ENCODE measurements at regions not wholly inside any gene's neighbourhood (a gene's known extent, or its start where the extent isn't known, plus 50 kb on each side); places are given as distances from the start of the nearest gene placed in this dataset.

DNA sequence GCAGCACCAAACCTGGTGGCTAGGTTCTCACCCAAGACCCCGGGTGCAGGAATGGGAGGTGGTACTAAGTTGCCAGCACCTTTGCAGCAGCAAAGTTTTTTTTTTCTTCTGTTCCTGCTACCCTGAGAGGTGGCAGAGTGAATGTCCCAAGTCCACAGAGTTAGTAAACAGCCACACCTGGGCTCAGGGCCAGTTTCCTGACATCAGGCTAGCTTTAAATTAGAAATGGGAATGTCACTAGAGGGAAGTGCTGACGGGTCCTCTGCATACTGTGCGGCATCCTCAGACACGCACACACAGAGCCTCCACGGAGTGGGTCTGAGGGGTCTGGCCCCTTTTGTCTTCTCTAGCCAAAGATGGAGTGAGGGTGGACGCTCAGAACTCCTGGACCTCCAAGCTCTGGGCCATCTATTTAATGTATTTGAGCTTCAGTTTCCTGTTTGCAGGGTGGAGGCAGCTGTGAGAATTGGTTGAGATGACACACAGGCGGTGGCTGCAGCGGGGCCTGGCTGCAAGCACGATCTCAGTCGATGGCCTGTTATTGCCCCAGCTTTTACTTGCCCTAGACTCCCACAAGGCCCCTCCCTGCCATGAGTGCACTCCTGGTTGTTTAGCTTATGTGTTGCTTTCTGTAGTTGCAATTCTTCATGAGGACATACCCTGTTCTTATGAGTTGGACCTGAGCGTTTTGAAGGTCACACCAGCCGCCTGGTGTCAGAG is 751.4 kb upstream of the HS6ST1 start:
- no peak for DNase-seq (ENCODE audit: low spot score in 2 of 2)

DNA sequence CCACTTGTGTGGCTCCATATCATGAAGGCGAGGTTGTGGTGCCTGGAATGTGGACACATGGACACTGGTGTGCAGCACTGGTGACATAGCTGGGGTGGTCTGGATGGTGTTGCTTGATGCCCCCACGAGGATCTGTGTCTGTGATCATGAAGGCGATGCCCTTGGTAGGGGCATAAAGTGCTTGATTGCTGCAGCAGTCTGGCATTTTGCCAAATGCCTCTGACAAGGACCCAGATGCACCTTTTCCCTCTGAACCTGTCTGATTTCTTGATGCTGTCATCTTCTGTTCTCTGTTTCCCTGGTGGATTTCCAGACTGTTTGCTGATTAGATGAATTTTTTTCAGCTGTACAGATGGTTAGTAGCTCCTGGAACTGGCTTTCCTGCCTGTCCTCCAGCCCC is 752.0 kb upstream of the HS6ST1 start:
- intact Hi-C loops (cut with DNase I; ENCODE audit: low total_unique reads), result no loop called here
- no peak for DNase-seq (ENCODE audit: low spot score in 2 of 2)
- no peak overlapping the region for H3K4me3 ChIP-seq (ENCODE audit: low read depth, poor library complexity, severe bottlenecking)
- WGBS, 2 donors, result 87% methylated on average over 3 of the region's 3 CpGs
- TF ChIP-seq POLR2A (IDR thresholded peaks at IDR 0.05), result no peak
- TF ChIP-seq, protein P1, sequence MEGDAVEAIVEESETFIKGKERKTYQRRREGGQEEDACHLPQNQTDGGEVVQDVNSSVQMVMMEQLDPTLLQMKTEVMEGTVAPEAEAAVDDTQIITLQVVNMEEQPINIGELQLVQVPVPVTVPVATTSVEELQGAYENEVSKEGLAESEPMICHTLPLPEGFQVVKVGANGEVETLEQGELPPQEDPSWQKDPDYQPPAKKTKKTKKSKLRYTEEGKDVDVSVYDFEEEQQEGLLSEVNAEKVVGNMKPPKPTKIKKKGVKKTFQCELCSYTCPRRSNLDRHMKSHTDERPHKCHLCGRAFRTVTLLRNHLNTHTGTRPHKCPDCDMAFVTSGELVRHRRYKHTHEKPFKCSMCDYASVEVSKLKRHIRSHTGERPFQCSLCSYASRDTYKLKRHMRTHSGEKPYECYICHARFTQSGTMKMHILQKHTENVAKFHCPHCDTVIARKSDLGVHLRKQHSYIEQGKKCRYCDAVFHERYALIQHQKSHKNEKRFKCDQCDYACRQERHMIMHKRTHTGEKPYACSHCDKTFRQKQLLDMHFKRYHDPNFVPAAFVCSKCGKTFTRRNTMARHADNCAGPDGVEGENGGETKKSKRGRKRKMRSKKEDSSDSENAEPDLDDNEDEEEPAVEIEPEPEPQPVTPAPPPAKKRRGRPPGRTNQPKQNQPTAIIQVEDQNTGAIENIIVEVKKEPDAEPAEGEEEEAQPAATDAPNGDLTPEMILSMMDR (IDR thresholded peaks at IDR 0.05), result no peak

More for the DNA sequence above, 751.4 kb upstream of the HS6ST1 start:
- no peak for TF ChIP-seq POLR2A (IDR thresholded peaks at IDR 0.05)
- TF ChIP-seq, protein P1 (IDR thresholded peaks at IDR 0.05), result no peak
- 66 to 68% methylated on average over 12 of the region's 12 CpGs for WGBS, 2 donors
- intact Hi-C loops (cut with DNase I; ENCODE audit: low total_unique reads), result no loop called here
- H3K4me3 ChIP-seq (ENCODE audit: low read depth, poor library complexity, severe bottlenecking), result no peak overlapping the region

DNA sequence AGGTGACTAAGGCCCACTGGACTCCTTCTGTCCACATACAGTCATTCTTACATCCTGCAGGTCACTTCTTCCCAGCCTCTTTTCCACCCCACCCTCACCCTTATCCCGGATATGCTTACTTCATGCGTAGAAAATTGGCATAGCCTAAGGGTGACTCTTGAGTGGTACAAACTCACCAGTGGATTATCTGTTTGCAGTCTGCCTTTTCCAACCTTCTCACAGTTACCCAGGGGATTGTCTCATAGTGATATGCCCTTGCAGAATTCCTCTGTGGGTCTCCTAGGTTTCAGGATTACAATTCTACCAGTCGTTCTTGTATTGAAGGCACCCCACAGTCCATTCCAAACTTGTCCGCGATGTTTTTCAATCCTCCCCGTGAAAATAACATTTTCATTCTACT is 752.9 kb upstream of the HS6ST1 start:
- TF ChIP-seq, protein P1 (IDR thresholded peaks at IDR 0.05), result no peak
- TF ChIP-seq POLR2A (IDR thresholded peaks at IDR 0.05), result no peak
- no peak overlapping the region for H3K4me3 ChIP-seq (ENCODE audit: low read depth, poor library complexity, severe bottlenecking)
- intact Hi-C loops (cut with DNase I; ENCODE audit: low total_unique reads), result no loop called here
- DNase-seq (ENCODE audit: low spot score in 2 of 2), result no peak
- 87 to 91% methylated on average over 6 of the region's 6 CpGs for WGBS, 2 donors

DNA sequence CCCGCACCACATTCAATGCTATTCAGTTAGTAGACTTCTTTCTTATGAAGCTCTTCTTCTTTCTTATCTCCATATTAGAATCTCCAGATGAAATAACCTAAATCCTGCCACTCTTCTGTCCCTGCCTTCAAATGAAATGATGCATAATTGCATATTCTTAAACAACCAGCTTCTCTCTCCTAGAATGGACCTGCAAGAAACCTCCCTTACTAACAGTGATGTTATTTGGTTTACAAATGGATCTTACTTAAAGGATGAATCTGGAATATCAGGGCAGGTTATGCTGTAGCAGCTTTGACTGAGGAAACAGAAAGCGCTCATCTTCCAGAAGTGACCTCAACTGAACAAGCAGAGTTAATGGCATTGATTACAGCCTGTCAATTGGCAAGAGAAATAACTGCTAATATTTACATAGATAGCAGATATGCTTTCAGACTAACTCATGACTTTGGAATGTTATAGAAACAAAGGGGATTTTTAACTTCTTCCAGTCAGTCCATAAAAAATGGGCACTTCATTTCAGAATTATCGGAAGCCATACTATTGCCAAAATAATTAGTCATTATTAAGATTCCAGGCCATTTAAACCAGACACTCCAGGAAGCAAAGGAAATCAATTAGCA is 755.7 kb upstream of the HS6ST1 start:
- DNase-seq (ENCODE audit: low spot score in 2 of 2), result no peak
- H3K4me3 ChIP-seq (ENCODE audit: low read depth, poor library complexity, severe bottlenecking), result no peak overlapping the region
- TF ChIP-seq, protein P1 (IDR thresholded peaks at IDR 0.05), result no peak
- TF ChIP-seq POLR2A (IDR thresholded peaks at IDR 0.05), result no peak
- 66 to 67% methylated on average over 3 of the region's 3 CpGs for WGBS, 2 donors
- intact Hi-C loops (cut with DNase I; ENCODE audit: low total_unique reads), result no loop called here

DNA sequence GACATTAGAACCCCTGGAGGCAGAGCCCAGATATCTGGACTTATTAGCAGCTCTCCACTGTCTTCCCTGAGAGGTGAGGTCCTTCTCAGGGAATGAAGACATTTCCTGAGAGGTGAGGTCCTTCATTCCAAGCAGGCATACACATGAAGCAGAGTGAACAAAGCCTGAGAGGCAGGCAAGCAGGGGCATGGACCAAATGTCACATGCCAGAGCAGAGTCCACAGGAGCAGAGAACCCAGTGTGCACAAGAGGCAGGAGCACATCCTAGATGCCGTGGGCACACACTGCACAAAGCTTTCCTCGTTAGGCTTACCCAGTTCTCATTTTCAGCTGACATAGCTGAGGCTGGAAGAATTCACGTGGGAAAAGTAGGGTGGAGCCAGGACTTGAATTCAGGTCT is 759.9 kb upstream of the HS6ST1 start:
- intact Hi-C loops (cut with DNase I; ENCODE audit: low total_unique reads), result no loop called here
- no peak for TF ChIP-seq POLR2A (IDR thresholded peaks at IDR 0.05)
- TF ChIP-seq, protein P1 (IDR thresholded peaks at IDR 0.05), result no peak
- H3K4me3 ChIP-seq (ENCODE audit: low read depth, poor library complexity, severe bottlenecking), result no peak overlapping the region
- WGBS, 2 donors, result 45 to 51% methylated on average over 3 of the region's 3 CpGs
- DNase-seq (ENCODE audit: low spot score in 2 of 2), result no peak

Data from lower leg skin (tissue), 4 donors.